Hematopoietic multipotent progenitor cell treated with erythropoietin and hydrocortisone succinate and interleukin-3 and kit ligand, for 15 days (in vitro differentiated cells): ENCODE measurements at regions not wholly inside any gene's neighbourhood (a gene's known extent, or its start where the extent isn't known, plus 50 kb on each side); places are given as distances from the start of the nearest gene placed in this dataset.

Source experiments
- DNase-seq: peaks from one replicate; pipeline ENCODE4 v3.0.0-alpha.2; 2015; ENCODE audit warnings: low spot score

GRCh38 chr16:51474414-51475091 lies 323.5 kb upstream of the SALL1 start:
- DNase-seq, result no peak

GRCh38 chr16:51473091-51473490 lies 322.0 kb upstream of the SALL1 start:
- DNase-seq, result no peak

GRCh38 chr16:51470492-51470891 lies 319.4 kb upstream of the SALL1 start:
- DNase-seq, result no peak

- DNase-seq, result no peak
Measured at GRCh38 chr16:51464996-51465395, 313.9 kb upstream of the SALL1 start.

- DNase-seq, result no peak
Measured at GRCh38 chr16:51461255-51461654, 310.2 kb upstream of the SALL1 start.

GRCh38 chr16:51458356-51459140 lies 307.5 kb upstream of the SALL1 start:
- no peak for DNase-seq

- no peak for DNase-seq
Measured at GRCh38 chr16:51457775-51458174, 306.7 kb upstream of the SALL1 start.

GRCh38 chr16:51455398-51455797 lies 304.3 kb upstream of the SALL1 start:
- DNase-seq, result no peak

GRCh38 chr16:51453251-51453650 lies 302.2 kb upstream of the SALL1 start:
- no peak for DNase-seq

GRCh38 chr16:51450909-51451308 lies 299.8 kb upstream of the SALL1 start:
- no peak for DNase-seq

GRCh38 chr16:51450376-51450775 lies 299.3 kb upstream of the SALL1 start:
- no peak for DNase-seq

GRCh38 chr16:51449441-51449840 lies 298.4 kb upstream of the SALL1 start:
- no peak for DNase-seq

- DNase-seq, result no peak
Measured at GRCh38 chr16:51445250-51445649, 294.2 kb upstream of the SALL1 start.

GRCh38 chr16:51443934-51444333 lies 292.9 kb upstream of the SALL1 start:
- DNase-seq, result no peak

- DNase-seq, result no peak
Measured at GRCh38 chr16:51442141-51442870, 291.2 kb upstream of the SALL1 start.

- DNase-seq, result no peak
Measured at GRCh38 chr16:51440131-51440889, 289.2 kb upstream of the SALL1 start.

- DNase-seq, result no peak
Measured at GRCh38 chr16:51439271-51439670, 288.2 kb upstream of the SALL1 start.

GRCh38 chr16:51436742-51437141 lies 285.7 kb upstream of the SALL1 start:
- no peak for DNase-seq

GRCh38 chr16:51434567-51435198 lies 283.6 kb upstream of the SALL1 start:
- no peak for DNase-seq

GRCh38 chr16:51433599-51433998 lies 282.5 kb upstream of the SALL1 start:
- no peak for DNase-seq

- no peak for DNase-seq
Measured at GRCh38 chr16:51431517-51432241, 280.6 kb upstream of the SALL1 start.
